HepG2 (cell line): ENCODE measurements at regions not wholly inside any gene's neighbourhood (a gene's known extent, or its start where the extent isn't known, plus 50 kb on each side); places are given as distances from the start of the nearest gene placed in this dataset.

Experiments used
- ATAC-seq: fragments of 200-7000 bp; cut with Tn5 transposase; 3 replicates; pipeline ENCODE4 v1.9.1; 2020; ENCODE audit warnings: mild to moderate bottlenecking, moderate library complexity
- BruUV-seq: library from RNA; stranded (reverse); fragments of 400-500 nt; replicated peaks from 2 replicates; lab custom pipeline; 2021; lab: Mats Ljungman, UMichigan
- CTCF ChIA-PET: fragments of 300-600 bp; formaldehyde crosslinking; extraction: SDS; loops from one replicate; lab custom pipeline; 2021; ENCODE audit warnings: low total read pairs, inconsistent platforms, low intra/inter-chr PET ratio; lab: Yijun Ruan, JAX
- POLR2A ChIA-PET: fragments of 350-600 bp; sonication (Branson Sonifier 250); formaldehyde crosslinking; loops from one replicate; lab custom pipeline; 2020; ENCODE audit warnings: antibody characterized with exemption, inconsistent platforms; lab: Yijun Ruan, JAX
- DNase-seq: peaks from one replicate; pipeline ENCODE4 v3.0.0-alpha.2; 2015; ENCODE audit warnings: low spot score
- FAIRE-seq: peaks from 3 replicates; lab custom pipeline; 2011; peaks lifted over from hg19 to GRCh38; lab: Jason Lieb, UNC
- H2AFZ ChIP-seq: one replicate; pipeline ENCODE4 v1.6.1; 2011; ENCODE audit warnings: low read length, inconsistent platforms
- H3K27ac ChIP-seq: fragments of 300-600 bp; 3 replicates; pipeline ENCODE4 v1.8.0; 2011; ENCODE audit warnings: mixed run types, mild to moderate bottlenecking, mixed read lengths, low read length, inconsistent platforms; ENCODE audit not compliant: insufficient read depth; ENCODE audit errors: extremely low read length
- H3K27me3 ChIP-seq, 2 experiments: fragments of 200-600 bp in 1 of 2; 2 replicates in 1 of 2; 3 replicates in 1 of 2; pipeline versions ENCODE4 v1.6.0 to v1.8.0; 2011; ENCODE audit warnings: low read length in 2 of 2, mild to moderate bottlenecking in 2 of 2, moderate library complexity in 2 of 2, inconsistent platforms in 1 of 2; ENCODE audit not compliant: insufficient read depth in 2 of 2, control insufficient read depth in 1 of 2
- H3K36me3 ChIP-seq, 2 experiments: fragments of 200-600 bp in 1 of 2; replicated peaks in 1 of 2; 2 replicates in 1 of 2; 3 replicates in 1 of 2; pipeline versions ENCODE4 v1.5.1 to v1.8.0; 2011; ENCODE audit warnings: low read length in 2 of 2, inconsistent platforms in 1 of 2; ENCODE audit not compliant: insufficient read depth in 2 of 2, control insufficient read depth in 1 of 2
- H3K4me1 ChIP-seq: 2 replicates; pipeline ENCODE4 v1.5.1; 2012; ENCODE audit warnings: low read length, inconsistent platforms; ENCODE audit not compliant: insufficient read depth
- H3K4me2 ChIP-seq: 2 replicates; pipeline ENCODE4 v1.6.0; 2011; ENCODE audit warnings: low read depth, low read length, inconsistent platforms
- H3K4me3 ChIP-seq, 3 experiments: fragments of 200-600 bp in 1 of 3; sonication (generic), shearing (Covaris generic) in 1 of 3; replicated peaks in 1 of 3; 2 replicates each; pipeline ENCODE4 v1.5.1; 2011 to 2016; ENCODE audit warnings: low read length in 3 of 3, inconsistent platforms in 2 of 3, low read depth in 2 of 3, mild to moderate bottlenecking in 2 of 3, control low read depth in 1 of 3, mixed read lengths in 1 of 3; ENCODE audit not compliant: insufficient read depth in 1 of 3
- H3K79me2 ChIP-seq: one replicate; pipeline ENCODE4 v1.6.1; 2011; ENCODE audit warnings: low read length, inconsistent platforms; ENCODE audit not compliant: insufficient read depth
- H3K9ac ChIP-seq: 2 replicates; pipeline ENCODE4 v1.6.0; 2011; ENCODE audit warnings: mild to moderate bottlenecking, low read depth, low read length, inconsistent platforms; ENCODE audit not compliant: insufficient read depth
- H3K9me3 ChIP-seq: 2 replicates; pipeline ENCODE4 v1.5.1; 2012; ENCODE audit warnings: mild to moderate bottlenecking, low read length
- H4K20me1 ChIP-seq: 2 replicates; pipeline ENCODE4 v1.6.0; 2011; ENCODE audit warnings: inconsistent platforms, mild to moderate bottlenecking, low read length, moderate library complexity; ENCODE audit not compliant: insufficient read depth
- ARID5B ChIP-seq: IDR thresholded peaks from 2 replicates; pipeline ENCODE4 v1.4.0; 2020; ENCODE audit warnings: mild to moderate bottlenecking, missing genetic modification reagents
- ASH2L ChIP-seq: fragments of 300-600, 200-600 bp; sonication (generic); IDR thresholded peaks from 2 replicates; pipeline ENCODE4 v1.7.0; 2017; ENCODE audit warnings: low read depth, mild to moderate bottlenecking, moderate library complexity, mixed read lengths, low read length; ENCODE audit not compliant: insufficient read length
- BHLHE40 ChIP-seq: IDR thresholded peaks from 2 replicates; pipeline ENCODE4 v1.6.1; 2011; ENCODE audit warnings: low read length, improper control_type of control experiment
- CERS6 ChIP-seq: sonication (generic); formaldehyde crosslinking; IDR thresholded peaks from 2 replicates; pipeline ENCODE4 v1.5.0; 2020; ENCODE audit warnings: missing genetic modification reagents
- GATAD2A ChIP-seq: IDR thresholded peaks from 2 replicates; pipeline ENCODE4 v1.6.1; 2016
- HNF4A ChIP-seq: sonication (generic); formaldehyde crosslinking; IDR thresholded peaks from 2 replicates; pipeline ENCODE4 v1.4.0; 2020; ENCODE audit warnings: missing genetic modification reagents
- IRF1 ChIP-seq: sonication (generic); formaldehyde crosslinking; IDR thresholded peaks from 2 replicates; pipeline ENCODE4 v1.4.0; 2020; ENCODE audit warnings: low read depth, mild to moderate bottlenecking, missing genetic modification reagents
- MED1 ChIP-seq: sonication (generic); formaldehyde crosslinking; IDR thresholded peaks from 2 replicates; pipeline ENCODE4 v1.4.0; 2020; ENCODE audit warnings: missing genetic modification reagents
- RARA ChIP-seq: IDR thresholded peaks from 2 replicates; pipeline ENCODE4 v1.6.1; 2016; ENCODE audit warnings: missing genetic modification reagents, missing compliant biosample characterization
- SALL1 ChIP-seq: sonication (generic); formaldehyde crosslinking; IDR thresholded peaks from 2 replicates; pipeline ENCODE4 v1.8.0; 2022; ENCODE audit warnings: mild to moderate bottlenecking, missing genetic modification reagents
- SOX5 ChIP-seq: IDR thresholded peaks from 2 replicates; pipeline ENCODE4 v1.6.1; 2016; ENCODE audit warnings: borderline replicate concordance
- THRA ChIP-seq: sonication (generic); formaldehyde crosslinking; IDR thresholded peaks from 2 replicates; pipeline ENCODE4 v1.4.0; 2020; ENCODE audit warnings: missing genetic modification reagents, borderline replicate concordance
- USF2 ChIP-seq, 2 experiments: sonication (generic) in 1 of 2; formaldehyde crosslinking in 1 of 2; IDR thresholded peaks; 2 replicates each; pipeline versions ENCODE4 v1.5.1 to v1.6.1; 2011 to 2020; ENCODE audit warnings: borderline replicate concordance in 1 of 2, low read depth in 1 of 2, low read length in 1 of 2, mild to moderate bottlenecking in 1 of 2, missing genetic modification reagents in 1 of 2, moderate library complexity in 1 of 2
- ZMYM4 ChIP-seq: sonication (generic); formaldehyde crosslinking; IDR thresholded peaks from 2 replicates; pipeline ENCODE4 v1.8.1; 2023; ENCODE audit warnings: mild to moderate bottlenecking, missing genetic modification reagents
- ZNF282 ChIP-seq: fragments of 450-650 bp; IDR thresholded peaks from 2 replicates; pipeline ENCODE4 v1.6.1; 2018; ENCODE audit not compliant: partially characterized antibody
- ZNF644 ChIP-seq: IDR thresholded peaks from 2 replicates; pipeline ENCODE4 v1.6.1; 2016; ENCODE audit warnings: low read depth
- WGBS: methylation state at CpG from one replicate; pipeline ENCODE4 v1.1.6; 2017; ENCODE audit warnings: low lambda C conversion rate; 5-methylcytosine and 5-hydroxymethylcytosine counted together
- in situ Hi-C: cut with HindIII; loops from 2 replicates; pipeline ENCODE4 v1.10.0; 2017; ENCODE audit warnings: low pct_unique_long_range_greater_than_20kb; ENCODE audit not compliant: extremely low pct_ligation_motif_present
- intact Hi-C: fragments of 100-400 bp; cut with micrococcal nuclease; formaldehyde crosslinking; loops from one replicate; pipeline ENCODE4 v1.10.0; 2022; ENCODE audit not compliant: unreplicated experiment

GRCh38 chr15:53031469-53031868 lies 241.3 kb upstream of the ONECUT1 start:
- Histone ChIP-seq H3K27ac (no peak overlapping the region), H3K27me3 (no peaks in the 10 kb centered on the region), H3K4me3 (no peak overlapping the region), H3K4me2 (peak overlapping the region; percentile 18), H3K36me3 (no peaks in the 10 kb centered on the region), H3K79me2 (no peaks in the 10 kb centered on the region), H3K9me3 (peaks cover 6% of the 10 kb centered on the region; the same call in 1 of the 2 replicates), H2AFZ (no peak overlapping the region), H3K9ac (no peak overlapping the region), H3K4me1 (peaks cover 57% of the 10 kb centered on the region), H4K20me1 (no peaks in the 10 kb centered on the region)
- intact Hi-C loops = loop anchor here (10.0 kb wide), 1 partner anchor 247 kb away; no protein-coding TSS in a partner anchor
- WGBS = 0% methylated on average over 1 of the region's 1 CpG
- BruUV-seq = no TSS peak
- DNase-seq (peak; percentile 15), ATAC-seq (no peak), FAIRE-seq (peak; percentile 66)
- in situ Hi-C loops = no loop called here
- ChIA-PET CTCF (no interaction called here), POLR2A (no interaction called here)
- TF ChIP-seq MED1 (0 out of 2 replicates have a peak, but pooled peaks have one; percentile 12), RARA (peak; percentile 10; the same call in 1 of the 2 replicates), HNF4A (CRISPR knock-in tag) (peak; percentile 67), ASH2L (peak; percentile 29), ZNF644 (CRISPR knock-in tag) (0 out of 2 replicates have a peak, but pooled peaks have one; percentile 35), USF2 (IDR thresholded peaks at IDR 0.05; ENCODE audit: low read depth, low read length) (no peak; the same call in 1 of the 2 replicates), USF2 (CRISPR knock-in tag; IDR thresholded peaks at IDR 0.05; ENCODE audit: borderline replicate concordance) (peak; percentile 62; the same call in 1 of the 2 replicates), THRA (peak; percentile 59; the same call in 1 of the 2 replicates), ARID5B (CRISPR knock-in tag) (peak; percentile 40; the same call in 1 of the 2 replicates), GATAD2A (0 out of 2 replicates have a peak, but pooled peaks have one; percentile 22), ZNF282 (no peak), BHLHE40 (peak; percentile 66), SOX5 (CRISPR knock-in tag) (peak; percentile 86), ZMYM4 (CRISPR knock-in tag) (peak; percentile 55; the same call in 1 of the 2 replicates), CERS6 (no peak), SALL1 (peak; percentile 48), IRF1 (no peak)
